ENCODE measurements at regions not wholly inside any gene's neighbourhood (a gene's known extent, or its start where the extent isn't known, plus 50 kb on each side); places are given as distances from the start of the nearest gene placed in this dataset.

DNA sequence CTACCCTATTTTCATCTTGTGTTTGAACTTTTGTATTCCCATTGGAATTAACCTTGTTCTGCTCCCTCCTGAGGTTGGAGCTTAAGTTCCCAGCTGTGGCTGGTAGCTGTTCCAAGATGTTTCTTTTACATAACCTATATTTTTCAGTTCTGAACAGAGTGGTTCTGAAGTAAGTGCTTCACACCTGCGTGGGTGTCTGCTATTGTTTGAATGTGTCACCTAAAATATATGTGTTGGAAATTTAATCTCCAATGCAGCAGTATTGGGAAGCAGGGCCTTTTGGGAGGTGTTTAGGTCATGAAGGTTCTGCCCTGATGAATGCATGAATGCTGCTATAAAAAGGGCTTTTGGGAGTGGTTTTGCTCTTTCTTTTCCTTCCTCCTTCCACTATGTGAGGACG lies 123.8 kb downstream of the LACC1 start:
- H3K27ac ChIP-seq: no peak overlapping the region
- TF ChIP-seq CTCF (IDR thresholded peaks at IDR 0.05) (no peak), ZFX (IDR thresholded peaks at IDR 0.05; ENCODE audit: borderline replicate concordance) (no peak)

- no peak overlapping the region for H3K27ac ChIP-seq
- no peak for TF ChIP-seq ZFX (IDR thresholded peaks at IDR 0.05; ENCODE audit: borderline replicate concordance)
- TF ChIP-seq CTCF (IDR thresholded peaks at IDR 0.05): no peak
Observed at GRCh38 chr13:44004878-44005277, 125.2 kb downstream of the LACC1 start.

DNA sequence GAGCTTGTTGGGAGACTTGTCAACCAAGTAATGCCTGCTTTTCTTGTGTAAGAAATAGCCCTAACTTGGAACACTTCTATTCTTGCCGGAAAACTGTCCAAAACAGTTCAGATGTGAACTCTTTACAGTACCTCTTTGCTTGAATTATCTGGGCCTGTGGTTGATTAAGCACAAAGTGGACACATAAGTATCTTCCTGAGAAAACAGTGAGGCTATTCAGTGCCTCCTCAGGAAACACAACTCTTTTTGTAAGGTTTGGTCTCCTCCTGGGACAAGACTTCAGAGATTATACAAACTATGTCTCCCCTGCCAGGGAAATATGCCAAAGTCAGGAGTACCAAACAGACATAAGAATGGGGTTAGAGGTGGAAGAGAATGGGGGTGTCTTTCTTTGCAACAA lies 127.7 kb downstream of the LACC1 start:
- TF ChIP-seq CTCF (IDR thresholded peaks at IDR 0.05) (no peak), ZFX (IDR thresholded peaks at IDR 0.05; ENCODE audit: borderline replicate concordance) (no peak)
- no peak overlapping the region for H3K27ac ChIP-seq

DNA sequence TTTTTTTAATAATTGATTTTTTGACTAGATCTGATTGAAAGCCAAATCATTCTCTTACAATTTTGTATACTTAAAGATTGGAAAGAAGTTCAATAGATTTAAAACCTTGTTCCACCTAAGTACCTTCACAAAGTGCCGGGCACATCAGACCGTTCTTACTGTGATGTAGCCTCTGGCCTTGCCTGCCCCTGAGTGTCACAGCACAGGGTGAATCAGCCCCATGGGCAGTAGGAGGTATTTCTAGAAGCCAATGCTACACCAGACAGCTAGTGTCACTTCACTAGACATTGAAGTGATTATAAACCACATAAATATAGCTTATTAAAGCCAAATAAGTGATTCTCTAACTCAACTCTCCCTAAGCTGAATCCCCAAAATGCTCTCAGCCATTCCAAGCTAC lies 131.3 kb downstream of the LACC1 start:
- no peak for TF ChIP-seq CTCF (IDR thresholded peaks at IDR 0.05)
- no peak for TF ChIP-seq ZFX (IDR thresholded peaks at IDR 0.05; ENCODE audit: borderline replicate concordance)
- no peak overlapping the region for H3K27ac ChIP-seq

DNA sequence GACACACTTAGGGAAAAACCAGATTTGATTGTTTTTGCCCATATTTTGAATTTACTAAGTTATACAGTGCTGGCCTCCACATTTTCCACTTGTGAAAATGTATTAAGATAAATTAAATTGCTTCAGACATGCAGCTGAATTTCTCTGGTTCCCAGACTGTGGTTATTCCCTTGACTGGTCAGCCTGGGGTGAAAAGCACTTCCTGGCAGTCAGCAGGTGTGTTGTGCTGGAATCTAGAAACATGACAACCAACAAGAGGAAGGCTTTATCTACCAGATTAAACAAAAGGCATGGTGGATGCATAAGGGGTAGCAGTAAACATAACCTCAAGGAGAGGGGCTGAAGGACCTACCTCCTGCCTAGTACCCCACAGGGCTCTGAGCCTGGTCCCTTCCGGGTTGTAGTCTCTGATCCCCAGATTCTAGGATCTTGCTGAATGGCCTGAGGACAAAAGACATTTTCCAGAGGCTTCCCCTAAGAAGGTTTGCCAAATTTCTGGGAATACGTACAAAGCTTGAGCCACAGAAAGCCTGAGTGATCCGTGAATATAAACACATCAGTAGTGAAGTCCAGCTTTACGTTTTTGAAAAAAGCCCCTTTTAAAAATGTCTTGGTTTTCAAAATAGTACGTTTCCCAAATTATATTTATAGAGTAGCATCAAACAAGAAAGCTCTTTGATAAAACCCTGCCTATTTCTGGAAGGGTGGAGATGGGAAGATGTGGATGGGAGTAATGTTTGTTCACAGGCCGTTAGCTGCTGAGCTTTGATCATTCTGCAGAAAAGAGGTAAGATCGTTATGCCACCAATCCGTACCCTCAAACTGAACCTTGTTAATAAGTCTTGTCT lies 133.4 kb downstream of the LACC1 start:
- TF ChIP-seq CTCF (IDR thresholded peaks at IDR 0.05) (no peak), ZFX (IDR thresholded peaks at IDR 0.05; ENCODE audit: borderline replicate concordance) (no peak)
- no peak overlapping the region for H3K27ac ChIP-seq

GRCh38 chr13:44013758-44014291 lies 134.1 kb downstream of the LACC1 start:
- H3K27ac ChIP-seq: no peak overlapping the region
- TF ChIP-seq ZFX (IDR thresholded peaks at IDR 0.05; ENCODE audit: borderline replicate concordance) (no peak), CTCF (IDR thresholded peaks at IDR 0.05) (no peak)

GRCh38 chr13:44014501-44014900 lies 134.8 kb downstream of the LACC1 start:
- no peak for TF ChIP-seq ZFX (IDR thresholded peaks at IDR 0.05; ENCODE audit: borderline replicate concordance)
- TF ChIP-seq CTCF (IDR thresholded peaks at IDR 0.05): no peak

More at GRCh38 chr13:44014501-44014900, 134.8 kb downstream of the LACC1 start:
- no peak overlapping the region for H3K27ac ChIP-seq

Measured in 22Rv1 (cell line).